ENCODE measurements at regions not wholly inside any gene's neighbourhood (a gene's known extent, or its start where the extent isn't known, plus 50 kb on each side); places are given as distances from the start of the nearest gene placed in this dataset.

DNA sequence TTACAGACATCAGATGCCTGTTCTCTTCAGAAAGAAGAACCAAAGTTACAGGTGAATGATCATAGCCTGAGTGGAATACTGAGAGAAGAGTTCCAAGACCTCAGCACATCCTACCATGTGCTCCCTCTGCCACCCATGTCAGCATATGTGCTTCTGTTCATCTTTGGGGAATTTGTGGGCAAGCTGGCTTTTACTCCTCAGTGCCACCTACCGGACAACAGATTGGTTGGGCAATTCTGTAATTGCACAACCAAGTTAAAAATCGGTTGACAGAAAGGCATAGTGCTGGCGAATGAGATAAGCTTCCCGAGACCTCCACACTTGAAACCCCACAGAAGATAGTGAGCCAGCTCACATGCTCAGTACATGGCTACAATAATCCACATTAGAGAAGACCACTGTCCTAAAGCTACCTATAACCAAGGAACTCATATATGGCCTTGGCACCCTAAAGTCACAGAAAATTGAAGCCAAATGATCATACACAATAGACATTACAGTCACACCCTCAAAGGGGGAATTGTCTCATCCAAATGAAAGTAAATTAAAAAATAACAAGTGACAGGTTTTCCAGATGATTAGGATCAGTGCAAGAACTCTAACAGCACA, 1238.0 kb upstream of the NUDT12 start:
- ATAC-seq: no peak

DNA sequence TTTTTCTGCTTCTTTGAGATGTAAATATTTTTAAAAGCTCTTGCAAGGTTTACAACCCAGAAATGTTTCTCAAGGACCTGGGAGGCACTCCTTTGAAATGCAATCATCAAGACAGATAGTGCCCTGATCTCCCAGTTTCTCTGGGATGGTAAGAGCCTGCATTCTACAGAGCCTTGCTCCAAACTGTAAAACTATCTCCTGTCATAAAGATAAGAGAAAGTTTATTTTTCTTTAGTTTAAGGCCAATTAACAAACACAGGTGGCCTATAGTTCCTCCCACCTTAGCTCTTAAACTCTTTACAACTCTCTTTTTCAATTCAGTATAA, 1231.1 kb upstream of the NUDT12 start:
- no peak for ATAC-seq

DNA sequence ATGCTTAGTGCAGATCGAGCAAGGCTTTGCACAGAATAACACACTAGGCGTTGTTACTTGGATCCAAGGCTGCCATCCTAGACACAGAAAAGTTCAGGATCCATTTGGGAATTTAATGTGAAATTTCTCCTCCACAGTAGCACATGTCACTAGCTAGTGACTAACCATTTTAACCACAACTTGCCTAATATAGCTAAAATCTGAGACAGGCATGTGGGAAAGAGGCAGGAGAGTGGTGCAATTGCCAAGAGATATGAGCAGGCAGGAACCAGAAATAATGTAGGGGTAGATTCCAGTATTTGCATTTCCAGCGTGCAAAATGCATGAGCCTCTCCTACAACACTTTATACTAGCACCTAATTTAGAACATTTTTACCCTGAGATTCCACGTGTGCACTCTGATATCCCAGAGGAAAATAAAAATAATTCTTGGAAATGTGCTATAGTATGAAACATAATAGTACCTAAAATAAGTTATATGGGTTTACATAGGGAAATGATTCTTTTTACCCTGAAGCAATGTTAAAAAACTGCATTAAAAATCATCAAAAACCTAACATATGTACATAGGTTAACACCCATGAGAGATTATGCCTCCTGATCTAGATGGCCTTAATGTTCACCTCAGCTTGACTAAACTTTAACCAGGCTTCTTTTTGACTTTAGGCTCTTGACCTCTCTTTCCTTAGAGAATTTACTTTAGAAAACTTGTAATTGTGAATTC, 1230.6 kb upstream of the NUDT12 start:
- ATAC-seq: no peak

DNA sequence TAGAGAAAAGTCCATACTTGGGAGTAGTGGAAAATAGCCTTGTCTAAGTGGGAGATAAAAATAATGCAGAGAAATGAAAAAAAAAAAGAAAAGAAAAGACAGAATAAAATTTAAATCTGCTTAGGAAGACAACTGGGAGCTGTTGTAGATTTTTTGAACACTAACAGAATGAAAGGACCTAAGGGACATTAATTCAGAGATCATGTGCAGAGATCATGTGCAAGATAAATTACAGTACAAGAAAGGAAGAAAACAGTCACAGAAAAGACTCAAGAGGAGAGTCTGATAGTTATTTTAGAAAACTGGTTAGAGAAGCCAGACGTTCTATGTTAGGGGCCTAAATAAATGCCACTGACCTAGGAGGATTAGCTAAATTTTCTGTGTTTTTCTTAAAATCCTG, 1226.8 kb upstream of the NUDT12 start:
- no peak for ATAC-seq

DNA sequence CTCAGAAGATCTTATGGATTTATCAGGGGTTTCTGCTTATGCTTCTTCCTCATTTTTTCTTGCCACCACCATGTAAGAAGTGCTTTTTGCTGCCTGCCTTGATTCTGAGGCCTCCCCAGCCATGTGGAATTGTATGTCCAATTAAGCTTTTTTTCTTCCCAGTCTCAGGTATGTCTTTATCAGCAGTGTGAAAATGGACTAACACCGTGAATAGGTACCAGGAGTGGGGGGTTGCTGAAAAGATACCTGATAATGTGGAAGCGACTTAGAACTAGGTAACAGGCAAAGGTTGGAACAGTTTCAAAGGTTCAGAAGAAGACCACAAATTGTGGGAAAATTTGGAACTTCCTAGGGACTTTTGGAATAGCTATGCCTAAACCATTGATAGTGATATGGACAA, 1222.5 kb upstream of the NUDT12 start:
- no peak for ATAC-seq

DNA sequence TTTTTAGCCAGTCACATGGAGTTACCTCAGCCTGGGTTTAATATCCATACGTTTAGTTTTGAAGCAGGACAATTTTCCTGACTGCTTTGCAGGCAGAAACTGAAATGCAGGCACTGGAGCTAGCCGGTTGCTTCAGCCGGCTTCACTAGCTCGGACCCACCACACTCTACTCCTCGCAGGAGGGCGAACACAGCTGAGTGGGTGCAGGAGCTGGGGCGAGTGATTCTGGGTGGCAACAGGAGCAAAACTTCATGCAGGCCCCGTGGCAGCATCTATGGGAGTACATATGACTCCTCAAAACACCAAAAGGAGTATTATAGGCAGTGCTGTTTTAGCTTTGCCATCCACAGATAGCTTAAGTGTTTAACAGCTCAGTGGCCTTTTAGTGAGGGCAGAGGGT, 1211.8 kb upstream of the NUDT12 start:
- no peak for ATAC-seq

DNA sequence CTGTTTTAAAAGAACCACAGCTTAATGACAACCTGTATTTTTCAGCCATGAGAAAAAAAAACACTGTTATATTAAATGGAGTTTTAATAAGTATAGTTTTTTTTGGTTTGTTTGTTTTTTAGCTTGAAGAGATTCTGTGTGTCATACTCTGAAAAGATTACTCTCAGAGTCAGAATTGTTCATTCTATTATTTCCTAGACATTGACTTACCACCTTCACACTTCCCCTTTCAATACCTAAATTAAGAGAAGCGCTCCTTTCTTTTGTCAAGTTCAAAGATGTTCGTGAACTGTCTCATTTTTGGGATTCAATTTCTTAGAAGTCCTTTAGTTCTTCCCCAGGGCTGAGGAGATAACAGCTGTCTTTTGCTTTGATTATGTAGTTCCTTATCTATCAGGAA, 1201.6 kb upstream of the NUDT12 start:
- no peak for ATAC-seq

DNA sequence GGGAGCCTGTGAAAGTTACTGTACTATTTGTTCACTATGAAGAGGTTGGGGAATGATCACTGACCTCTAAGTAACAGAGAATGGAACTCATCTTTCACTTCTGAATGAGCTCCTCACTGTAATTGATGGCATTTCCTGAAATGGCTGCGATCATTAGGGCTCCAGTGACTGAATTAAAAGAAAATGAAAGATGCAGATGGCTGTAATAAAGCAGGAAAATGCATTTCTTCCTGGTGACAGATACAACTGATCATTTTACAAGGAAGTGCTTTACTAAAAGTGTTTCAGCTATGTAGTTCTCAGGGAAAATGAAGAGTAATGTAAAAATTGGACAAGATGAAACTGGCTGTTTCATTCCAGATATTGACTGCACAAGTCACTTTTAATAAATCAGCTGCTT, 1200.6 kb upstream of the NUDT12 start:
- ATAC-seq: no peak

DNA sequence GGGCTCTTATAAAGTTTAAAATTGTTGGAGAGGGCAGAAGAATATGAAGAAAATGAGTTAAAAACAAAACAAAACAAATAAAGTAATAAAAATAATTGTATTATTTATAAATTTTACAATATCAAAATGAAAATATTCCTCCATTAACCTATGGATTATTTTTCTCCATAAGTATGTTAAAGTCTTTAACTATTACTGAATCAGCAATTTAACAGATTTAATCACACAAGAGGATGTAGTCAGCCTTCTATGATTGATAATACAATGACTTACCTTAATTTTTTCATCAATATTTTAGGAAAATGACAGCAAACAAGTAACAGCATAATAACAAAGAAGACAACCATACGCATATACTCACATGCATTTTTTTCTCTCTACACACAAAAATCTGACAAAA, 1195.3 kb upstream of the NUDT12 start:
- ATAC-seq: no peak

DNA sequence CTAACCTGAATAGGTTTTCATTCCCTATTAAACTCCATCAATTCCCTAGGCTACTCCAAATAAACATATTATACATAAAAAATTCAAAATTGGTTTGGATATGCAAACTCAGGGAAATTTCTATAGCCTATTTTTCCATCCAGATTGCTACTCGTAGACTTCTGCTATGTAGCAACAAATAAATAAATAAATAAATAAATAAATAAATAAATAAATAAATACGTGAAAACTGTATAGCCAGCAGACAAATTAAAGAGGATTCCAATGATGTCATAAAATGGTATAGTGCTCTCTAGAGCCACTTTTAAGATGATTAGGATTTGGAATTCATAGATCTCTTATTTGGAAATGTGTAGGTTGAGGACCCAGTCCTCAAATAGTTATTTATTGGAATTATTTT, 1193.2 kb upstream of the NUDT12 start:
- ATAC-seq: no peak

DNA sequence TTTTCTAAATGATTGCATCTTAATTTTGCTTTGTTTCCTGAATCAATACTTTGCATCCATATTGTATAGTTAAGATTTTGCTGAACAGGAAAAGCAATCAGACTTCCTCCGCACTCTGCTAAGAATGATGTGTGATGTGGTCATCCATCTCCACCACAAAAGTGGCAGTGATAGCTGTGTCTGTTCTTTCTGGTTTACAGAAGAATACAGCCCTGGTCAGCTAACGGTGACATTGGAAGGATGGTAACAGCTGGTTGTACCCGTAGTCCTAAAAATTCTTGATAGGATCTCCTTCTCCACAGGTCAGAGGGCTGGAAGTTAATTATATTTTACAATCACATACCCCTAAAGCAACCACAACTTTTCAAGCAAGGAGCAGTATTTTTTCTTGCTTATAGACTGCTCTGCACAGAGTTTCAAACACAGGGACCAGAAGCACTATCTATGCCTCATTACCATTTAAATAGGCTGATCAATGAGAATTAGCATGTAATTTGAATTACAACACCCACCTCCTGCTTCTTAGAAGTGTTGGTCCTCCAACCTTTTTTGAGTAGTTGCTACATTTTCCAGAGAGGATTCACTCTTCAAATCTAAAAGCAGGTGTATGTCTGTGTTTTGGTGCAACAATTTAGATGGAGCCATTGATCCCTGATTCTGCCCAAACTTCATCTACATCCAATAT, 1191.9 kb upstream of the NUDT12 start:
- ATAC-seq: no peak

DNA sequence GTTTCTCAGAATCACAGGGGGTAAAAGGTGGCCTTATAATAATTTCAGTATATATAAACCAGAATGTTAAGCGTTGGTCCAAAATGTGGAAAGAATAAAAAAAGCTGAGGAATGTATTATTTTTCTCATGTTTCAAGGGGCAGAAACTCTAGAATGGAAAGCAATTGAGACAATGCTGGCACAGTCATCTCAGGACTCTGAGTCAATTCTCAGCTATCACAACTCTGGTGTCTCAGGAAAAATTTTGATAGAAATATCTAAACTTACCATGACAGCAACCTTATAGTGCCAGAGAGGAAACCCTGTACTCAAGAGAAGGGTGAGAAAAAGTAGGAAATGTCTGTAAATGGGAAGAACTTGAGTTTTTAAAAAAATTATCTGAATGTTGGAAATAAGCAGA, 1189.4 kb upstream of the NUDT12 start:
- ATAC-seq: no peak

DNA sequence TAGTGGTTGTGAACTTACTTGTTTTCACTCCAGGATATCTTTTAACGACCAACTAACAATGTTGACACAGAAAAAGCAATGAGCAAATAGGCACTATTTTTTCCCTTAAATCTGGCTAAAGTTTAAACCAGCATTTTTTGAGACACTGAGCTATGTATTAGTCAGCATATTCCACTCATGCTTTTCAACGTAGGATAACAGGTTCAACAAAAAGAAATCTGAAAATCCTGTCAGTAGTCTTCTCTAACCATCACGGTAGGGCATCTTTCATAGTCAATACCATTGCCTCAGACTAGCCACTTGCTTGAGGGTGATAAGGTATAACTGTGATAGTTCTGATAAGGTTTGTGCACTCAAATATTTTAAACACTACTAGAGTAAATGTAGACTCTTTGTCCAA, 1177.3 kb upstream of the NUDT12 start:
- no peak for ATAC-seq

DNA sequence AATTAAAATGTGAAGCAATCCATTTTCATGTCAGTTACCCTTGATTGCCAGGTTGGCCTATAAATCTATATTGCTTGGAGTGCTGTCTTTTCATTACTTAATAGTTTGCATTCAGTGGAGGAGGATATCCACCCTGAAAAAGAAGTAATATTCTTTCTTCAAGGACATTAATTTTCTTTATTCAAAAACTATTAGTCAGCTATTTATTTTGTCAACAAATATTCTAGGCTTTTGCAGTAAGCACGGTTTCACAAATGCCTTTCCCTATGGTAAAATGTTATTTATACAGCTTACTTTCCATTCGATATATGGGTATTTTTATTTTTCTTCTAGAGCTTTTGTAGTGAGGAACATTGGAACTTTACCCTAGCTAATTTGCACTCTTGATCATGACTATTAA, 1176.9 kb upstream of the NUDT12 start:
- no peak for ATAC-seq

DNA sequence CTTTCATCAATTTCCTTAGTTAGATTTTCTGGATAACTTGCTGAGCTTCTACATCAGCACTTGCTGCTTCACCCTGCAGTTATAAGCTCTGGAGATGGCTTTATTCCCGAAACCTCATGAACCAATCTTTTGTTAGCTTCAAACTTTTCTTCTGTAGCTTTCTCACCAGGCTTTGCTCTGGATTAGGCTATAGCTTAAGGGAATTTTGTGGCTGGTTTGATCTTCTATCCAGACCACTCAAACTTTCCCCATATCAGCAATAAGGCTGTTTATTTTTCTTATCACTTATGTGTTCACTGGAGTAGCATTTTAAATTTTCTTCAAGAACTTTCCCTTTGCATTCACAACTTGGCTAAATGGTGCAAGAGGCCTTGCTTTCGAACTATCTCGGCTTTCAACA, 1173.5 kb upstream of the NUDT12 start:
- ATAC-seq: no peak

DNA sequence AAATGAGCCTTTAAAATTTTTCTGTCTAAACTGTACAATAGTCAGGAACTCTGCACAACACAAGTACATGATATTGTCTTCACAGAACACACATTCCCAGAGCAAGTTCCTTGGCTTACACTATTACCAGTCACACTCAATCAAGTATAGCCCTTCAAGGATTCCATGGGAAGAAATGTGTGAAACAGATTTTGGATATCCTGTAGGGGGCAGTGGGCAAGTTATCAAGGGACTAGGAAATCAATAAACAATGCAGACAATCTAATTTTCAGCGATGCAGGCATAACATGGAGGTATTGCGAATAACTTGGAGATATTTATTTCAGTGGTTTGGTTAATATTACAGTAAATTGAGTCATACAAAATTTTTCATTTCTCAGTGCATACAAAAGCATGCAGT, 1171.5 kb upstream of the NUDT12 start:
- ATAC-seq: no peak

DNA sequence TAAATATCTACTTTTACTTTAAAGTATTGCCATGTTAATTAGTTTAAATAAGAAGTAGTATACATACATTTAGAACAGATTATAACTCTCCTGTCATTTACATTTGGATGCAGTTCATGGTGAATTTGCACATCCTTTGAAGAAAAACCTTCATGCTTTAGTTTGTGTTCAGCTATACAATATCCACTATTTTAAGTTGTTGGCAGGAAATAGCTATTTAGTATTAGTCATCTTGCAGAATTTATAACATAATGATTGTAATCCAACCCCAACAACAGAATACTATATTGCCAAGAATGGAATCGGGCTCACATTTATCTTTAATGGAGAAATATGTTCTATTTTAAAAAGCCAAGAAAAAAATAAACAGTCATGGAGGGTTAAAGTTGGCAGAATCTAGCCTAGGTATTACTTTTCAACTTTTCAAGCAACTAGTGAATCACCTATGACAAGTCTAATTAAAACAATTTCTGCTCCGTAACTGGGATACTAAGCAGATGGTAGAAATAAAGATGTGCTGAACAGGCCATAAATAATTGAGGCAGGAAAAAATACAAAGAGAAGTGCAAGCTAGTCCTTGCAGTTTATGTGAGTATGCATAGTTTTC, 1170.6 kb upstream of the NUDT12 start:
- no peak for ATAC-seq

DNA sequence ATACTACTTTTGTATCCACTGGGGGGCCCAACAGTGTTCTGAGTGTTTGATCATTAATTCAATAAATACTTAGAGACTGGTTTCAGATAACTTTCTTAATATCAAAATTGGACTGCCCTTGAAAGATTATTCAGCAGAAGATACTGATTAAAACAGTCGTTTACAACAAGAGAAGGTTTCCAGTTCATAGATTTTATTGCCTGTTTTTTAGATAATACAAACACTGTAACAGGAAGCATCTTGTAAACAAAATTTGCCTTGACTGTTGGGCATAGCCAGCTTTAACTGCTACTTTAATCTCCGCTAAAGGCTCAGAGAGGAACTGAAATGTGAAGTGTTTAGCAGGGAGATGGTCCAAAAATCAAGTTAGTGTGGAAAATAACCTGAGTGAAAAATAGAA, 1168.7 kb upstream of the NUDT12 start:
- no peak for ATAC-seq

DNA sequence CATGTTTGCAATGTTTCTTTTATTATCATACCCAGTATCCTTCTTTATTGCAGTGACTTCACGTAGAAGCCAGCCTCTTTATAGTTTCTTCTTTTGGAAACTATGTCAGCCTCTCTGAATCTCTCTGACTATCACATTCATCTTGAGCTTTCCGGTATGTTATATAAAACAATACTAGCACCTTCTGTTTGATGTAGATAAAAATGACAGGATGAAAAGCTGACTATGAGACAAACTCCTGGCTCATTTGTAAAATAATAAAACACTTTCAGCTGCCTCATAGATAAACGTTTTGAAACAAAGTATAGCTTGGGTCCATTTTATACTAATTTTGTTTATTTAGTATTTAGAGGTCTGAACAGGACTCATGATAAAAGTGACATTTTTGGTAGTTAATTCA, 1145.4 kb upstream of the NUDT12 start:
- no peak for ATAC-seq

DNA sequence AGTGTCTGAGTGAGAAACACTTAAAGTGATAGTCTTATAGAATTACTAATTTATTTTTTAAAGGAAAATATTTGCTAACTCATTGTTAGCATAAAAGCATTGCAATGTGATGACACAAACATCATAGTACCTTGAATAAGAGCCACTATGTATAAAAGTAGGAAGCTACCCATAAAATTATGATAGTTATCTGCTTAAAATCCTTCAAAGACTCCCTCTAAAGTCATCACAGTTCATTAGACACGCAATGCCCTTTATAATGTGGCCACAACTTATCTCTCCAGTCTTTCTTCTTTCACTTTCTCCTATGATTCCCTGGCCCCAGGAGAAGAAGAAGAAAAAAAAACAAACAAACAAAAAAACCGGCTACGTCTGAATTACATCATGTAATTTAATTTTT, 1144.0 kb upstream of the NUDT12 start:
- ATAC-seq: no peak

DNA sequence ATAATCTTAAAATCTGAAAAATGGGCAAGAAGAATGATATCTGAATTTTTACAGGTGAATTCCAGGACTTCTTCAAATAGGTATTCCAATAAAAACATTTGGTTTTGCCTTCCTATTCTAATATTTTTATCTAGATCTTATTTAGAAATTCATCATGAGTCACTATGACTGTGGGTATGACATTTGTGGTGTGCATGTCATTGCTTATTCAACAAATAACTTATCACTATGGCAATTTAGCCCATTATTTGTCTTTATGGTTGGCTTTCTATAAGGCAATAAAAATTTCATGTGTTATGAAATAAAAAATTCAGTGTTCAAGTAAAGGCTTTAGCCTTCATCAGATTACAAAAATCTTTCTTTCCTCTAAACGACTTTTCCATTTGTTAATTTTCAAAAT, 1139.6 kb upstream of the NUDT12 start:
- ATAC-seq: no peak

DNA sequence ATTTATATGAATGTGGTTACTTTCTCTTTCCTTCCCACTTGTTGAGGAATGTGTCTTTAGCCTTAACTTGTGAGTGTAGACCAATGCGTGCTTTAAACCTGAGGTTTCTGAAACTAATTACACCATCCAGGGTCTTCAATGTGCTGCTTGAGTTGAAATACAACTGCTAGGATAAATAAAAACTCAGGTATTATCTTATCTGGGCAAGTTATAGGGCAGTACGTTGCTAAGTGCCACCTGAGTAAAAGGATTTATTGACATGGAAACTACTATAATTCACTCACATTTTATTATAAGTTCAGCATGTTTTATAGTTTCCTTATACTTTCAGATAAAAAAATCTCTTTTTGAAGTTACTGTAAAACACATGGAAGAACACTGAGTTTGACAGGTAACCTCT, 1136.8 kb upstream of the NUDT12 start:
- ATAC-seq: no peak

DNA sequence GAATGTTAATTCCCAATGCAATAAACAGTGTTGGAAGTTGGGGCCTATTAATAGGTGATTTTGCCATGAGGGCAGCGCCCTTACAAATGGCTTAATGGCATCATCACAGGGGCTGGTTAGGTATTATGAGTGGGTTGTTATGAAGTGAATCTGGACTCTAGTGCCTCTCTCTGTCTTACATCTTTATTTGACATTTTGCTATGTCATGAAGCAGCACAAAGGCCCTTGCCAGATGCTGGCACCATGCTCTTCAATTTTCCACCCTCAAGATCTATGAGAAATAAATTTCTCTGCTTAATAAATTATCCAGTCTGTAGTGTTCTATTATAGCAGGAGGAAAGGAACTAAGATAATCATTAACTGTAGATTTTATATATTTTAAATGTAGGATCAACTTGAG, 1098.7 kb upstream of the NUDT12 start:
- ATAC-seq: no peak

DNA sequence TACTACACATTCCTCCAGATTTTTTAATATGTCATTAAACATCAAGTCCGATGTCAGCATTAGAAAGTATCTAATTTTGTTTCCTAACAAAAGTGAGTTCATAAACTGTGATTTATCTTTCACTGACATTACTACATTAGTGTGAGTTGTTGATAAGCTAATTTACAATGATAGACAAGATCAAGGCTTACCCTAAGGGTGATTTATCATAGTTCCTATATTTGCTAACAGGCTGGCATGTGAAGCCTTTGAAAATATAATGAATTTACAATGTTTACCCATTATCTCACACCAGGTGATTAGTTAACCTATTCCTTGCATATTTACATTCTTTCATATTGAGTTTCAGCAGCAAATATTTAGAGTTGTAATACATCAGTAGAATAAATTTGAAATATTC, 1096.9 kb upstream of the NUDT12 start:
- no peak for ATAC-seq
